HepG2 (cell line): ENCODE measurements at regions not wholly inside any gene's neighbourhood (a gene's known extent, or its start where the extent isn't known, plus 50 kb on each side); places are given as distances from the start of the nearest gene placed in this dataset.

Experiments used
- ATAC-seq: fragments of 200-7000 bp; cut with Tn5 transposase; 3 replicates; pipeline ENCODE4 v1.9.1; 2020; ENCODE audit warnings: mild to moderate bottlenecking, moderate library complexity
- BruUV-seq: library from RNA; stranded (reverse); fragments of 400-500 nt; replicated peaks from 2 replicates; lab custom pipeline; 2021; lab: Mats Ljungman, UMichigan
- CTCF ChIA-PET: fragments of 300-600 bp; formaldehyde crosslinking; extraction: SDS; loops from one replicate; lab custom pipeline; 2021; ENCODE audit warnings: low total read pairs, inconsistent platforms, low intra/inter-chr PET ratio; lab: Yijun Ruan, JAX
- POLR2A ChIA-PET: fragments of 350-600 bp; sonication (Branson Sonifier 250); formaldehyde crosslinking; loops from one replicate; lab custom pipeline; 2020; ENCODE audit warnings: antibody characterized with exemption, inconsistent platforms; lab: Yijun Ruan, JAX
- DNase-seq: peaks from one replicate; pipeline ENCODE4 v3.0.0-alpha.2; 2015; ENCODE audit warnings: low spot score
- FAIRE-seq: peaks from 3 replicates; lab custom pipeline; 2011; peaks lifted over from hg19 to GRCh38; lab: Jason Lieb, UNC
- H2AFZ ChIP-seq: one replicate; pipeline ENCODE4 v1.6.1; 2011; ENCODE audit warnings: low read length, inconsistent platforms
- H3K27ac ChIP-seq: fragments of 300-600 bp; 3 replicates; pipeline ENCODE4 v1.8.0; 2011; ENCODE audit warnings: mixed run types, mild to moderate bottlenecking, mixed read lengths, low read length, inconsistent platforms; ENCODE audit not compliant: insufficient read depth; ENCODE audit errors: extremely low read length
- H3K27me3 ChIP-seq, 2 experiments: fragments of 200-600 bp in 1 of 2; 2 replicates in 1 of 2; 3 replicates in 1 of 2; pipeline versions ENCODE4 v1.6.0 to v1.8.0; 2011; ENCODE audit warnings: low read length in 2 of 2, mild to moderate bottlenecking in 2 of 2, moderate library complexity in 2 of 2, inconsistent platforms in 1 of 2; ENCODE audit not compliant: insufficient read depth in 2 of 2, control insufficient read depth in 1 of 2
- H3K36me3 ChIP-seq, 2 experiments: fragments of 200-600 bp in 1 of 2; replicated peaks in 1 of 2; 2 replicates in 1 of 2; 3 replicates in 1 of 2; pipeline versions ENCODE4 v1.5.1 to v1.8.0; 2011; ENCODE audit warnings: low read length in 2 of 2, inconsistent platforms in 1 of 2; ENCODE audit not compliant: insufficient read depth in 2 of 2, control insufficient read depth in 1 of 2
- H3K4me1 ChIP-seq: 2 replicates; pipeline ENCODE4 v1.5.1; 2012; ENCODE audit warnings: low read length, inconsistent platforms; ENCODE audit not compliant: insufficient read depth
- H3K4me2 ChIP-seq: 2 replicates; pipeline ENCODE4 v1.6.0; 2011; ENCODE audit warnings: low read depth, low read length, inconsistent platforms
- H3K4me3 ChIP-seq, 3 experiments: fragments of 200-600 bp in 1 of 3; sonication (generic), shearing (Covaris generic) in 1 of 3; replicated peaks in 1 of 3; 2 replicates each; pipeline ENCODE4 v1.5.1; 2011 to 2016; ENCODE audit warnings: low read length in 3 of 3, inconsistent platforms in 2 of 3, low read depth in 2 of 3, mild to moderate bottlenecking in 2 of 3, control low read depth in 1 of 3, mixed read lengths in 1 of 3; ENCODE audit not compliant: insufficient read depth in 1 of 3
- H3K79me2 ChIP-seq: one replicate; pipeline ENCODE4 v1.6.1; 2011; ENCODE audit warnings: low read length, inconsistent platforms; ENCODE audit not compliant: insufficient read depth
- H3K9ac ChIP-seq: 2 replicates; pipeline ENCODE4 v1.6.0; 2011; ENCODE audit warnings: mild to moderate bottlenecking, low read depth, low read length, inconsistent platforms; ENCODE audit not compliant: insufficient read depth
- H3K9me3 ChIP-seq: 2 replicates; pipeline ENCODE4 v1.5.1; 2012; ENCODE audit warnings: mild to moderate bottlenecking, low read length
- H4K20me1 ChIP-seq: 2 replicates; pipeline ENCODE4 v1.6.0; 2011; ENCODE audit warnings: inconsistent platforms, mild to moderate bottlenecking, low read length, moderate library complexity; ENCODE audit not compliant: insufficient read depth
- BRCA1 ChIP-seq: sonication (generic); formaldehyde crosslinking; IDR thresholded peaks from 2 replicates; pipeline ENCODE4 v1.4.0; 2020; ENCODE audit warnings: missing genetic modification reagents
- DDIT3 ChIP-seq: sonication (generic); formaldehyde crosslinking; IDR thresholded peaks from 2 replicates; pipeline ENCODE4 v1.4.0; 2020; ENCODE audit warnings: mild to moderate bottlenecking, missing genetic modification reagents
- ZNF142 ChIP-seq: sonication (generic); formaldehyde crosslinking; IDR thresholded peaks from 2 replicates; pipeline ENCODE4 v1.4.0; 2020; ENCODE audit warnings: missing genetic modification reagents
- ZNF275 ChIP-seq: sonication (generic); formaldehyde crosslinking; IDR thresholded peaks from 2 replicates; pipeline ENCODE4 v1.8.0; 2022; ENCODE audit warnings: missing genetic modification reagents, mild to moderate bottlenecking, inconsistent platforms, borderline replicate concordance
- WGBS: methylation state at CpG from one replicate; pipeline ENCODE4 v1.1.6; 2017; ENCODE audit warnings: low lambda C conversion rate; 5-methylcytosine and 5-hydroxymethylcytosine counted together
- in situ Hi-C: cut with HindIII; loops from 2 replicates; pipeline ENCODE4 v1.10.0; 2017; ENCODE audit warnings: low pct_unique_long_range_greater_than_20kb; ENCODE audit not compliant: extremely low pct_ligation_motif_present
- intact Hi-C: fragments of 100-400 bp; cut with micrococcal nuclease; formaldehyde crosslinking; loops from one replicate; pipeline ENCODE4 v1.10.0; 2022; ENCODE audit not compliant: unreplicated experiment
- TF ChIP-seq, protein P1 (sequence below): sonication (generic); formaldehyde crosslinking; IDR thresholded peaks from 2 replicates; pipeline ENCODE4 v1.8.0; 2022; ENCODE audit warnings: mild to moderate bottlenecking, missing genetic modification reagents; ENCODE audit not compliant: insufficient replicate concordance

- TF ChIP-seq ZNF142 (CRISPR knock-in tag) (no peak), DDIT3 (CRISPR knock-in tag) (no peak), BRCA1 (CRISPR knock-in tag) (no peak)
Observed at GRCh38 chr21:23660560-23660959, 1946.7 kb downstream of the MRPL39 start (continued).

DNA sequence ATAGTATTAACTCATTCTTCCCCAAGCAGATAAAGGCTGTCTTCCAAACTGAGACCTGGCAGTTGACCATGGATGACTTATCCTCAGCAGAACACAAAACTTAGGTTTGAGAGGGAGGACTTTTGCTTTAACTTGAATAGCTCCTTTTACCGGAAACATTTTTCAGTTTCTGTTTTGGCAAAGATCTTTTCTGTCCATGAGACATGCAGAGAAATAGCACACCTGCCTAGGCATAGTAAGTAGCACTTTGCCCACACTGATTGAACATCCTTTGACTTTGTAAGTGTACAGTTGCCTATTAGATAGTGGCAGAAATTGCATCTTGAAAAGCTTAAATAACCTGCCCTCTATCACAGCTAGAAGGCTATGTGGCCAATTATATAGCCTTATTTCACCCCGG is 1962.5 kb downstream of the MRPL39 start:
- TF ChIP-seq, protein P1, sequence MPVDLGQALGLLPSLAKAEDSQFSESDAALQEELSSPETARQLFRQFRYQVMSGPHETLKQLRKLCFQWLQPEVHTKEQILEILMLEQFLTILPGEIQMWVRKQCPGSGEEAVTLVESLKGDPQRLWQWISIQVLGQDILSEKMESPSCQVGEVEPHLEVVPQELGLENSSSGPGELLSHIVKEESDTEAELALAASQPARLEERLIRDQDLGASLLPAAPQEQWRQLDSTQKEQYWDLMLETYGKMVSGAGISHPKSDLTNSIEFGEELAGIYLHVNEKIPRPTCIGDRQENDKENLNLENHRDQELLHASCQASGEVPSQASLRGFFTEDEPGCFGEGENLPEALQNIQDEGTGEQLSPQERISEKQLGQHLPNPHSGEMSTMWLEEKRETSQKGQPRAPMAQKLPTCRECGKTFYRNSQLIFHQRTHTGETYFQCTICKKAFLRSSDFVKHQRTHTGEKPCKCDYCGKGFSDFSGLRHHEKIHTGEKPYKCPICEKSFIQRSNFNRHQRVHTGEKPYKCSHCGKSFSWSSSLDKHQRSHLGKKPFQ (CRISPR knock-in tag): no peak
- no peak for TF ChIP-seq ZNF275
- DNase-seq: no peak
- H3K27me3 ChIP-seq: no peaks in the 10 kb centered on the region
- H3K4me1 ChIP-seq: no peaks in the 10 kb centered on the region
- no peak overlapping the region for H3K27ac ChIP-seq
- no peak for FAIRE-seq
- intact Hi-C loops (no loop called here), in situ Hi-C loops (no loop called here)
- 3% methylated on average over 2 of the region's 2 CpGs for WGBS
- no peak overlapping the region for H3K4me3 ChIP-seq
- H3K36me3 ChIP-seq: no peaks in the 10 kb centered on the region
- no peak overlapping the region for H3K4me2 ChIP-seq
- no peaks in the 10 kb centered on the region for H4K20me1 ChIP-seq
- no peak overlapping the region for H2AFZ ChIP-seq
- ChIA-PET POLR2A (no interaction called here), CTCF (no interaction called here)
- H3K9me3 ChIP-seq: peaks cover 79% of the 10 kb centered on the region
- ATAC-seq: no peak
- H3K9ac ChIP-seq: no peak overlapping the region
- BruUV-seq: no TSS peak
- no peaks in the 10 kb centered on the region for H3K79me2 ChIP-seq
